GM23338 (cell line): ENCODE measurements at regions not wholly inside any gene's neighbourhood (a gene's known extent, or its start where the extent isn't known, plus 50 kb on each side); places are given as distances from the start of the nearest gene placed in this dataset.

Experiments used
- ATAC-seq: fragments of 200-7000 bp; cut with Tn5 transposase; 3 replicates; pipeline ENCODE4 v1.9.1; 2020
- DNase-seq: peaks from one replicate; pipeline ENCODE4 v3.0.0-alpha.2; 2015; ENCODE audit warnings: low spot score
- H2AFZ ChIP-seq: fragments of 200-600 bp; sonication (generic); 2 replicates; pipeline ENCODE4 v1.8.0; 2016; ENCODE audit warnings: antibody characterized with exemption, mild to moderate bottlenecking, moderate library complexity
- H3F3A ChIP-seq: fragments of 200-600 bp; sonication (generic); replicated peaks from 2 replicates; pipeline ENCODE4 v1.8.0; 2017; ENCODE audit warnings: antibody characterized with exemption, mixed run types, low read depth
- H3K27ac ChIP-seq: fragments of 200-600 bp; sonication (generic); 2 replicates; pipeline ENCODE4 v1.6.1; 2016; ENCODE audit warnings: low read depth
- H3K27me3 ChIP-seq: fragments of 200-600 bp; sonication (generic); 2 replicates; pipeline ENCODE4 v1.8.0; 2016; ENCODE audit warnings: mild to moderate bottlenecking, mixed run types, moderate library complexity; ENCODE audit not compliant: insufficient read depth
- H3K36me3 ChIP-seq: fragments of 200-600 bp; sonication (generic); 2 replicates; pipeline ENCODE4 v1.8.0; 2016; ENCODE audit warnings: mild to moderate bottlenecking; ENCODE audit not compliant: insufficient read depth
- H3K4me1 ChIP-seq: fragments of 200-600 bp; sonication (generic); 2 replicates; pipeline ENCODE4 v1.8.0; 2016; ENCODE audit warnings: mild to moderate bottlenecking, moderate library complexity; ENCODE audit not compliant: insufficient read depth
- H3K4me2 ChIP-seq: fragments of 200-600 bp; sonication (generic); 2 replicates; pipeline ENCODE4 v1.7.1; 2017; ENCODE audit warnings: mixed run types
- H3K4me3 ChIP-seq: fragments of 200-600 bp; sonication (generic); 2 replicates; pipeline ENCODE4 v1.6.1; 2016; ENCODE audit warnings: mixed run types
- H3K79me2 ChIP-seq: fragments of 200-600 bp; sonication (generic); replicated peaks from 2 replicates; pipeline ENCODE4 v1.8.0; 2017; ENCODE audit warnings: mild to moderate bottlenecking; ENCODE audit not compliant: insufficient read depth
- H3K9me2 ChIP-seq: fragments of 200-600 bp; sonication (generic); 2 replicates; pipeline ENCODE4 v1.8.0; 2017; ENCODE audit not compliant: insufficient read depth
- H4K20me1 ChIP-seq: fragments of 200-600 bp; sonication (generic); replicated peaks from 2 replicates; pipeline ENCODE4 v1.8.0; 2017; ENCODE audit warnings: mild to moderate bottlenecking; ENCODE audit not compliant: insufficient read depth
- H3K27ac Mint-ChIP-seq: 2 replicates; pipeline ENCODE4 v1.8.0; 2020; ENCODE audit warnings: inconsistent platforms, mild to moderate bottlenecking, moderate library complexity, mixed read lengths
- H3K27me3 Mint-ChIP-seq: 3 replicates; pipeline ENCODE4 v1.8.0; 2022; ENCODE audit warnings: low read depth, mild to moderate bottlenecking, moderate library complexity, mixed read lengths, inconsistent platforms; ENCODE audit not compliant: insufficient read depth, poor library complexity
- H3K36me3 Mint-ChIP-seq: 3 replicates; pipeline ENCODE4 v1.8.0; 2021; ENCODE audit warnings: low read depth, mild to moderate bottlenecking, inconsistent platforms, moderate library complexity, mixed read lengths
- H3K4me1 Mint-ChIP-seq: 3 replicates; pipeline ENCODE4 v1.8.0; 2020; ENCODE audit warnings: mild to moderate bottlenecking, inconsistent platforms, mixed read lengths
- H3K4me3 Mint-ChIP-seq: 3 replicates; pipeline ENCODE4 v1.8.0; 2021; ENCODE audit warnings: moderate library complexity, mild to moderate bottlenecking, inconsistent platforms, mixed read lengths
- H3K9me3 Mint-ChIP-seq: 3 replicates; pipeline ENCODE4 v1.8.0; 2020; ENCODE audit warnings: moderate library complexity, mild to moderate bottlenecking, inconsistent platforms, mixed read lengths
- CREB1 ChIP-seq: fragments of 250-450 bp; sonication (Bioruptor Pico); IDR thresholded peaks from 2 replicates; pipeline ENCODE4 v1.5.0; 2020; ENCODE audit warnings: low read depth, mild to moderate bottlenecking, moderate library complexity
- CTCF ChIP-seq, 2 experiments: fragments of 200-600 bp in 1 of 2; sonication (generic) in 1 of 2; conservative IDR thresholded peaks; 2 replicates each; pipeline versions ENCODE4 v1.5.1 to v1.6.1; 2016 to 2017; ENCODE audit warnings: antibody characterized with exemption in 2 of 2, low read depth in 2 of 2, mild to moderate bottlenecking in 2 of 2, moderate library complexity in 1 of 2
- ETS1 ChIP-seq: IDR thresholded peaks from 2 replicates; pipeline ENCODE4 v1.6.1; 2016; ENCODE audit warnings: antibody characterized with exemption
- EZH2 ChIP-seq: fragments of 200-600 bp; sonication (generic); IDR thresholded peaks from one replicate; pipeline ENCODE4 v1.8.0; 2017; ENCODE audit warnings: antibody characterized with exemption, mild to moderate bottlenecking, low read depth; ENCODE audit not compliant: unreplicated experiment
- EZH2phosphoT487 ChIP-seq: fragments of 200-600 bp; sonication (generic); IDR thresholded peaks from one replicate; pipeline ENCODE4 v1.8.1; 2018; ENCODE audit warnings: antibody characterized with exemption; ENCODE audit not compliant: unreplicated experiment
- JUNB ChIP-seq: IDR thresholded peaks from one replicate; pipeline ENCODE4 v1.6.1; 2016; ENCODE audit warnings: antibody characterized with exemption; ENCODE audit not compliant: unreplicated experiment
- NANOG ChIP-seq: IDR thresholded peaks from 2 replicates; pipeline ENCODE4 v1.6.1; 2016; ENCODE audit warnings: antibody characterized with exemption, borderline replicate concordance
- POLR2AphosphoS5 ChIP-seq: IDR thresholded peaks from 2 replicates; pipeline ENCODE4 v1.6.1; 2016; ENCODE audit warnings: antibody characterized with exemption, low read depth
- REST ChIP-seq: IDR thresholded peaks from one replicate; pipeline ENCODE4 v1.6.1; 2018; ENCODE audit warnings: antibody characterized with exemption; ENCODE audit not compliant: unreplicated experiment
- STAT1 ChIP-seq: IDR thresholded peaks from one replicate; pipeline ENCODE4 v1.6.1; 2016; ENCODE audit warnings: antibody characterized with exemption; ENCODE audit not compliant: unreplicated experiment
- ZNF114 ChIP-seq: fragments of 250-450 bp; sonication (Bioruptor Pico); IDR thresholded peaks from 2 replicates; pipeline ENCODE4 v1.5.0; 2020; ENCODE audit warnings: mild to moderate bottlenecking, moderate library complexity
- ZNF331 ChIP-seq: fragments of 250-450 bp; sonication (Bioruptor Pico); IDR thresholded peaks from 2 replicates; pipeline ENCODE4 v1.5.0; 2020; ENCODE audit warnings: low read depth, mild to moderate bottlenecking, moderate library complexity
- ZNF462 ChIP-seq: fragments of 250-450 bp; sonication (Bioruptor Pico); IDR thresholded peaks from 2 replicates; pipeline ENCODE4 v1.5.0; 2020; ENCODE audit warnings: mild to moderate bottlenecking, moderate library complexity

GRCh38 chr10:83941189-83941588, 198.1 kb upstream of the GHITM start:
- DNase-seq (no peak), ATAC-seq (no peak)
- Histone ChIP-seq H3K4me2 (no peak overlapping the region), H3K79me2 (no peaks in the 10 kb centered on the region), H3K4me3 (no peak overlapping the region), H3K4me1 (peaks cover 11% of the 10 kb centered on the region), H4K20me1 (no peaks in the 10 kb centered on the region), H2AFZ (no peak overlapping the region), H3F3A (no peaks in the 10 kb centered on the region), H3K27me3 (peaks cover 6% of the 10 kb centered on the region), H3K9me2 (peaks cover 8% of the 10 kb centered on the region; the same call in 1 of the 2 replicates), H3K36me3 (no peaks in the 10 kb centered on the region), H3K27ac (no peak overlapping the region)
- Mint-ChIP-seq H3K4me1 (peaks cover 18% of the 10 kb centered on the region), H3K27me3 (peaks cover 2% of the 10 kb centered on the region), H3K27ac (no peak overlapping the region), H3K4me3 (no peak overlapping the region), H3K36me3 (no peaks in the 10 kb centered on the region), H3K9me3 (no peaks in the 10 kb centered on the region)
- TF ChIP-seq ZNF462 (CRISPR knock-in tag): no peak
- no peak for TF ChIP-seq POLR2AphosphoS5
- no peak for TF ChIP-seq EZH2
- TF ChIP-seq EZH2phosphoT487: no peak
- no peak for TF ChIP-seq CTCF (conservative IDR thresholded peaks at IDR 0.05; ENCODE audit: low read depth in 2 of 2)
- TF ChIP-seq STAT1: no peak
- no peak for TF ChIP-seq JUNB
- no peak for TF ChIP-seq ETS1
- TF ChIP-seq ZNF331 (CRISPR knock-in tag): no peak
- no peak for TF ChIP-seq ZNF114
- TF ChIP-seq REST: no peak
- no peak for TF ChIP-seq NANOG
- no peak for TF ChIP-seq CREB1 (CRISPR knock-in tag)
